Natural killer cell treated with Interleukin-12 subunit alpha and Interleukin-12 subunit beta and Interleukin-15 and Interleukin-18, amount 100 ng/mL, for 72 hours (primary cell): ENCODE measurements at regions not wholly inside any gene's neighbourhood (a gene's known extent, or its start where the extent isn't known, plus 50 kb on each side); places are given as distances from the start of the nearest gene placed in this dataset.

Source experiments
- ATAC-seq, 2 donors: fragments of 150-1000 bp; cut with Tn5 transposase in 1 of 2; sonication (Bioruptor Pico), chemical (Tn5 transposase) in 1 of 2; 2 replicates each; pipeline ENCODE4 v1.10.0; 2021
- DNase-seq: peaks from one replicate; pipeline ENCODE4 v3.0.0; 2022; ENCODE audit warnings: low spot score
- H3K27ac Mint-ChIP-seq, 2 donors: 1 replicate in 1 of 2; 2 replicates in 1 of 2; pipeline ENCODE4 v1.8.0; 2022; ENCODE audit warnings: mixed read lengths in 2 of 2, mild to moderate bottlenecking in 1 of 2, moderate library complexity in 1 of 2
- H3K27me3 Mint-ChIP-seq, 2 donors: 1 replicate in 1 of 2; 2 replicates in 1 of 2; pipeline ENCODE4 v1.8.0; 2022; ENCODE audit warnings: mixed read lengths in 2 of 2
- H3K36me3 Mint-ChIP-seq: one replicate; pipeline ENCODE4 v1.8.0; 2022; ENCODE audit warnings: mixed read lengths
- H3K4me1 Mint-ChIP-seq, 2 donors: 1 replicate in 1 of 2; 2 replicates in 1 of 2; pipeline ENCODE4 v1.8.0; 2022; ENCODE audit warnings: low read depth in 2 of 2, mixed read lengths in 2 of 2, mild to moderate bottlenecking in 1 of 2
- H3K4me3 Mint-ChIP-seq: one replicate; pipeline ENCODE4 v1.8.0; 2022; ENCODE audit warnings: mixed read lengths
- H3K9me3 Mint-ChIP-seq: 2 replicates; pipeline ENCODE4 v1.8.0; 2022; ENCODE audit warnings: mixed read lengths

- no peak overlapping the region for H3K27ac Mint-ChIP-seq
- no peak overlapping the region for H3K4me3 Mint-ChIP-seq
- H3K27me3 Mint-ChIP-seq = no peaks in the 10 kb centered on the region
- DNase-seq (no peak), ATAC-seq (no peak)
- peaks cover 5% of the 10 kb centered on the region for H3K36me3 Mint-ChIP-seq
- H3K4me1 Mint-ChIP-seq = no peaks in the 10 kb centered on the region
- peaks cover 13% of the 10 kb centered on the region for H3K9me3 Mint-ChIP-seq
Observed at GRCh38 chr1:80656014-80656636, 1144.6 kb upstream of the ADGRL2 start.

GRCh38 chr1:80646053-80646452, 1154.7 kb upstream of the ADGRL2 start:
- H3K9me3 Mint-ChIP-seq = peaks cover 9% of the 10 kb centered on the region
- H3K27ac Mint-ChIP-seq = no peak overlapping the region
- H3K27me3 Mint-ChIP-seq = no peaks in the 10 kb centered on the region
- H3K36me3 Mint-ChIP-seq = no peaks in the 10 kb centered on the region
- ATAC-seq (no peak), DNase-seq (no peak)
- H3K4me1 Mint-ChIP-seq = no peaks in the 10 kb centered on the region
- H3K4me3 Mint-ChIP-seq = no peak overlapping the region

GRCh38 chr1:80645621-80646020, 1155.1 kb upstream of the ADGRL2 start:
- Mint-ChIP-seq H3K9me3 (peaks cover 9% of the 10 kb centered on the region), H3K4me1 (no peaks in the 10 kb centered on the region), H3K4me3 (no peak overlapping the region), H3K27ac (no peak overlapping the region), H3K36me3 (no peaks in the 10 kb centered on the region), H3K27me3 (no peaks in the 10 kb centered on the region)
- no peak for ATAC-seq
- no peak for DNase-seq

GRCh38 chr1:80640978-80641377, 1159.8 kb upstream of the ADGRL2 start:
- H3K27me3 Mint-ChIP-seq = no peaks in the 10 kb centered on the region
- peaks cover 17% of the 10 kb centered on the region for H3K9me3 Mint-ChIP-seq
- ATAC-seq = no peak
- no peaks in the 10 kb centered on the region for H3K4me1 Mint-ChIP-seq
- H3K27ac Mint-ChIP-seq = no peak overlapping the region
- H3K36me3 Mint-ChIP-seq = peaks cover 6% of the 10 kb centered on the region
- H3K4me3 Mint-ChIP-seq = no peak overlapping the region
- no peak for DNase-seq

- no peak for DNase-seq
- no peak overlapping the region for H3K4me3 Mint-ChIP-seq
- H3K9me3 Mint-ChIP-seq = peaks cover 17% of the 10 kb centered on the region
- no peaks in the 10 kb centered on the region for H3K27me3 Mint-ChIP-seq
- H3K4me1 Mint-ChIP-seq = no peaks in the 10 kb centered on the region
- H3K36me3 Mint-ChIP-seq = peaks cover 6% of the 10 kb centered on the region
- ATAC-seq = no peak
- no peak overlapping the region for H3K27ac Mint-ChIP-seq
Observed at GRCh38 chr1:80639777-80640533, 1160.8 kb upstream of the ADGRL2 start.

GRCh38 chr1:80633947-80634706, 1166.6 kb upstream of the ADGRL2 start:
- ATAC-seq (no peak), DNase-seq (no peak)
- peaks cover 13% of the 10 kb centered on the region for H3K9me3 Mint-ChIP-seq
- no peaks in the 10 kb centered on the region for H3K36me3 Mint-ChIP-seq
- no peak overlapping the region for H3K4me3 Mint-ChIP-seq
- H3K27ac Mint-ChIP-seq = no peak overlapping the region
- H3K4me1 Mint-ChIP-seq = no peaks in the 10 kb centered on the region
- H3K27me3 Mint-ChIP-seq = no peaks in the 10 kb centered on the region

GRCh38 chr1:80632284-80632683, 1168.5 kb upstream of the ADGRL2 start:
- Mint-ChIP-seq H3K36me3 (no peaks in the 10 kb centered on the region), H3K4me3 (no peak overlapping the region), H3K27ac (no peak overlapping the region), H3K9me3 (peaks cover 7% of the 10 kb centered on the region), H3K27me3 (no peaks in the 10 kb centered on the region), H3K4me1 (no peaks in the 10 kb centered on the region)
- ATAC-seq = no peak
- DNase-seq = no peak

- H3K27me3 Mint-ChIP-seq = no peaks in the 10 kb centered on the region
- H3K36me3 Mint-ChIP-seq = no peaks in the 10 kb centered on the region
- no peak for ATAC-seq
- H3K9me3 Mint-ChIP-seq = peaks cover 10% of the 10 kb centered on the region
- no peak for DNase-seq
- no peaks in the 10 kb centered on the region for H3K4me1 Mint-ChIP-seq
- no peak overlapping the region for H3K4me3 Mint-ChIP-seq
- H3K27ac Mint-ChIP-seq = no peak overlapping the region
Observed at GRCh38 chr1:80629304-80629837, 1171.4 kb upstream of the ADGRL2 start.

GRCh38 chr1:80624682-80625081, 1176.1 kb upstream of the ADGRL2 start:
- Mint-ChIP-seq H3K9me3 (peaks cover 13% of the 10 kb centered on the region), H3K4me3 (no peak overlapping the region), H3K36me3 (no peaks in the 10 kb centered on the region), H3K27ac (no peak overlapping the region), H3K4me1 (no peaks in the 10 kb centered on the region), H3K27me3 (no peaks in the 10 kb centered on the region)
- ATAC-seq (no peak), DNase-seq (no peak)

- peaks cover 15% of the 10 kb centered on the region for H3K9me3 Mint-ChIP-seq
- no peak overlapping the region for H3K27ac Mint-ChIP-seq
- H3K4me3 Mint-ChIP-seq = no peak overlapping the region
- no peaks in the 10 kb centered on the region for H3K27me3 Mint-ChIP-seq
- DNase-seq (no peak), ATAC-seq (no peak)
- H3K4me1 Mint-ChIP-seq = no peaks in the 10 kb centered on the region
- H3K36me3 Mint-ChIP-seq = no peaks in the 10 kb centered on the region
Observed at GRCh38 chr1:80607064-80607463, 1193.7 kb upstream of the ADGRL2 start.

GRCh38 chr1:80594013-80594412, 1206.7 kb upstream of the ADGRL2 start:
- peaks cover 29% of the 10 kb centered on the region for H3K36me3 Mint-ChIP-seq
- H3K4me3 Mint-ChIP-seq = no peak overlapping the region
- no peaks in the 10 kb centered on the region for H3K4me1 Mint-ChIP-seq
- no peak overlapping the region for H3K27ac Mint-ChIP-seq
- ATAC-seq (no peak), DNase-seq (no peak)
- H3K9me3 Mint-ChIP-seq = peaks cover 29% of the 10 kb centered on the region
- no peaks in the 10 kb centered on the region for H3K27me3 Mint-ChIP-seq

GRCh38 chr1:80593197-80593596, 1207.5 kb upstream of the ADGRL2 start:
- Mint-ChIP-seq H3K27ac (no peak overlapping the region), H3K4me3 (no peak overlapping the region), H3K36me3 (peaks cover 25% of the 10 kb centered on the region), H3K27me3 (no peaks in the 10 kb centered on the region), H3K4me1 (no peaks in the 10 kb centered on the region), H3K9me3 (peaks cover 25% of the 10 kb centered on the region)
- ATAC-seq (no peak), DNase-seq (no peak)

- Mint-ChIP-seq H3K4me3 (no peak overlapping the region), H3K4me1 (no peaks in the 10 kb centered on the region), H3K9me3 (peaks cover 11% of the 10 kb centered on the region), H3K27ac (no peak overlapping the region), H3K36me3 (peaks cover 10% of the 10 kb centered on the region), H3K27me3 (no peaks in the 10 kb centered on the region)
- DNase-seq = no peak
- no peak for ATAC-seq
Observed at GRCh38 chr1:80582980-80583379, 1217.8 kb upstream of the ADGRL2 start.

- Mint-ChIP-seq H3K36me3 (peaks cover 4% of the 10 kb centered on the region), H3K9me3 (peaks cover 3% of the 10 kb centered on the region), H3K4me1 (no peaks in the 10 kb centered on the region), H3K27ac (no peak overlapping the region), H3K27me3 (no peaks in the 10 kb centered on the region), H3K4me3 (no peak overlapping the region)
- DNase-seq (no peak), ATAC-seq (no peak)
Observed at GRCh38 chr1:80579055-80579454, 1221.7 kb upstream of the ADGRL2 start.
